ENCODE measurements at regions not wholly inside any gene's neighbourhood (a gene's known extent, or its start where the extent isn't known, plus 50 kb on each side); places are given as distances from the start of the nearest gene placed in this dataset.

- TF ChIP-seq CTCF (IDR thresholded peaks at IDR 0.05), result no peak
- Histone ChIP-seq H3K9me3 (no peaks in the 10 kb centered on the region), H3K27ac (no peak overlapping the region), H3K27me3 (no peaks in the 10 kb centered on the region), H3K4me1 (no peaks in the 10 kb centered on the region), H3K36me3 (no peaks in the 10 kb centered on the region), H3K4me3 (no peak overlapping the region)
- intact Hi-C loops (cut with DNase I), result no loop called here
- DNase-seq (no peak), ATAC-seq (no peak)
These were observed 94.5 kb upstream of the TBC1D5 start for GRCh38 chr3:17836919-17837318.

- intact Hi-C loops (cut with DNase I), result no loop called here
- Histone ChIP-seq H3K4me3 (no peak overlapping the region), H3K27ac (no peak overlapping the region), H3K36me3 (no peaks in the 10 kb centered on the region), H3K9me3 (no peaks in the 10 kb centered on the region), H3K4me1 (no peaks in the 10 kb centered on the region), H3K27me3 (no peaks in the 10 kb centered on the region)
- TF ChIP-seq CTCF (IDR thresholded peaks at IDR 0.05), result no peak
- DNase-seq (no peak), ATAC-seq (no peak)
These were observed 93.7 kb upstream of the TBC1D5 start for GRCh38 chr3:17836092-17836491.

GRCh38 chr3:17833786-17834559 lies 91.5 kb upstream of the TBC1D5 start:
- intact Hi-C loops (cut with DNase I), result no loop called here
- TF ChIP-seq CTCF (IDR thresholded peaks at IDR 0.05), result no peak
- Histone ChIP-seq H3K4me1 (no peaks in the 10 kb centered on the region), H3K36me3 (no peaks in the 10 kb centered on the region), H3K4me3 (no peak overlapping the region), H3K27me3 (no peaks in the 10 kb centered on the region), H3K9me3 (no peaks in the 10 kb centered on the region), H3K27ac (no peak overlapping the region)
- ATAC-seq (peak; percentile 42), DNase-seq (no peak)

- DNase-seq (no peak), ATAC-seq (no peak)
- no peaks in the 10 kb centered on the region for H3K9me3 ChIP-seq
- no peak overlapping the region for H3K4me3 ChIP-seq
- no peaks in the 10 kb centered on the region for H3K4me1 ChIP-seq
- TF ChIP-seq CTCF (IDR thresholded peaks at IDR 0.05), result no peak
- H3K36me3 ChIP-seq, result no peaks in the 10 kb centered on the region
- H3K27me3 ChIP-seq, result no peaks in the 10 kb centered on the region
- H3K27ac ChIP-seq, result no peak overlapping the region
- intact Hi-C loops (cut with DNase I), result no loop called here
These were observed 89.6 kb upstream of the TBC1D5 start for GRCh38 chr3:17832016-17832415.

- no peaks in the 10 kb centered on the region for H3K9me3 ChIP-seq
- no peak overlapping the region for H3K27ac ChIP-seq
- H3K36me3 ChIP-seq, result no peaks in the 10 kb centered on the region
- H3K4me1 ChIP-seq, result no peaks in the 10 kb centered on the region
- TF ChIP-seq CTCF (IDR thresholded peaks at IDR 0.05), result no peak
- no peak overlapping the region for H3K4me3 ChIP-seq
- ATAC-seq (no peak), DNase-seq (no peak)
- intact Hi-C loops (cut with DNase I), result no loop called here
- no peaks in the 10 kb centered on the region for H3K27me3 ChIP-seq
These were observed 88.9 kb upstream of the TBC1D5 start for GRCh38 chr3:17831366-17831765.

- no peaks in the 10 kb centered on the region for H3K4me1 ChIP-seq
- no peak for ATAC-seq
- H3K27me3 ChIP-seq, result no peaks in the 10 kb centered on the region
- no peak overlapping the region for H3K4me3 ChIP-seq
- intact Hi-C loops (cut with DNase I), result no loop called here
- no peak for DNase-seq
- no peaks in the 10 kb centered on the region for H3K9me3 ChIP-seq
- no peak overlapping the region for H3K27ac ChIP-seq
- H3K36me3 ChIP-seq, result no peaks in the 10 kb centered on the region
- TF ChIP-seq CTCF (IDR thresholded peaks at IDR 0.05), result no peak
These were observed 88.4 kb upstream of the TBC1D5 start for GRCh38 chr3:17830788-17831187.

All from upper lobe of right lung (tissue), 1 donor.